HL-60 (cell line): ENCODE measurements at regions not wholly inside any gene's neighbourhood (a gene's known extent, or its start where the extent isn't known, plus 50 kb on each side); places are given as distances from the start of the nearest gene placed in this dataset.

Experiments
- CTCF ChIP-seq: IDR thresholded peaks from one replicate; pipeline ENCODE4 v1.5.1; 2011; ENCODE audit warnings: low read length, control low read depth, inconsistent platforms; ENCODE audit not compliant: insufficient read depth
- GABPA ChIP-seq: IDR thresholded peaks from 2 replicates; pipeline ENCODE4 v1.6.1; 2012; ENCODE audit warnings: low read depth
- POLR2AphosphoS5 ChIP-seq: IDR thresholded peaks from 2 replicates; pipeline ENCODE4 v1.6.1; 2012; ENCODE audit warnings: low read depth

- no peak for TF ChIP-seq CTCF
- no peak for TF ChIP-seq GABPA
- TF ChIP-seq POLR2AphosphoS5, result no peak
These were observed 1144.2 kb downstream of the ROBO2 start for GRCh38 chr3:78183906-78184599.
